ENCODE measurements at regions not wholly inside any gene's neighbourhood (a gene's known extent, or its start where the extent isn't known, plus 50 kb on each side); places are given as distances from the start of the nearest gene placed in this dataset.
"Not testable (repeated sequence)": the region's sequence is repeated elsewhere in the genome, so short reads cannot be mapped to it uniquely, and the experiment has no call there.

GRCh38 chr4:164252286-164252685 is 501.6 kb upstream of the SMIM31 start:
- WGBS, 2 donors, result 0% methylated on average over 1 of the region's 1 CpG
- Histone ChIP-seq H3K36me3 (replicated peaks in 1 of 2; ENCODE audit: insufficient read depth in 1 of 2, low read depth in 2 of 2) (no peaks in the 10 kb centered on the region), H3K4me3 (no peak overlapping the region), H3K9me3 (no peaks in the 10 kb centered on the region), H3K27me3 (no peaks in the 10 kb centered on the region), H3K27ac (no peak overlapping the region), H3K4me1 (no peaks in the 10 kb centered on the region)
- TF ChIP-seq CTCF (IDR thresholded peaks at IDR 0.05), result no peak
- no peak for TF ChIP-seq POLR2A (IDR thresholded peaks at IDR 0.05)
- intact Hi-C loops (cut with DNase I), result no loop called here
- DNase-seq, result no peak
- ATAC-seq, result no peak

- 51 to 53% methylated on average over 2 of the region's 2 CpGs for WGBS, 2 donors
These were observed 492.1 kb upstream of the SMIM31 start for GRCh38 chr4:164261831-164262230.

GRCh38 chr4:164262508-164262907 is 491.4 kb upstream of the SMIM31 start:
- H3K4me1 ChIP-seq; H3K4me3 ChIP-seq; DNase-seq; H3K27me3 ChIP-seq; H3K9me3 ChIP-seq; ATAC-seq; H3K27ac ChIP-seq; intact Hi-C loops (cut with DNase I); H3K36me3 ChIP-seq (replicated peaks in 1 of 2; ENCODE audit: insufficient read depth in 1 of 2, low read depth in 2 of 2): not testable (repeated sequence)
- 33 to 40% methylated on average over 1 of the region's 1 CpG for WGBS, 2 donors

More at GRCh38 chr4:164261831-164262230, 492.1 kb upstream of the SMIM31 start:
- H3K36me3 ChIP-seq (replicated peaks in 1 of 2; ENCODE audit: insufficient read depth in 1 of 2, low read depth in 2 of 2), result no peaks in the 10 kb centered on the region
- H3K4me1 ChIP-seq, result no peaks in the 10 kb centered on the region
- no peaks in the 10 kb centered on the region for H3K9me3 ChIP-seq
- H3K4me3 ChIP-seq, result no peak overlapping the region
- DNase-seq, result no peak
- TF ChIP-seq CTCF (IDR thresholded peaks at IDR 0.05), result no peak
- no peak for TF ChIP-seq POLR2A (IDR thresholded peaks at IDR 0.05)
- no peaks in the 10 kb centered on the region for H3K27me3 ChIP-seq
- intact Hi-C loops (cut with DNase I), result no loop called here
- H3K27ac ChIP-seq, result no peak overlapping the region
- no peak for ATAC-seq

- H3K27ac ChIP-seq; ATAC-seq; H3K9me3 ChIP-seq; H3K4me1 ChIP-seq; H3K4me3 ChIP-seq; DNase-seq; H3K36me3 ChIP-seq (replicated peaks in 1 of 2; ENCODE audit: insufficient read depth in 1 of 2, low read depth in 2 of 2); intact Hi-C loops (cut with DNase I); H3K27me3 ChIP-seq: not testable (repeated sequence)
- WGBS, 2 donors, result 19 to 36% methylated on average over 2 of the region's 2 CpGs
These were observed 476.5 kb upstream of the SMIM31 start for GRCh38 chr4:164277414-164277813.

- TF ChIP-seq POLR2A (IDR thresholded peaks at IDR 0.05) (no peak), CTCF (IDR thresholded peaks at IDR 0.05) (no peak)
- H3K27ac ChIP-seq, result no peak overlapping the region
- no peaks in the 10 kb centered on the region for H3K4me1 ChIP-seq
- H3K36me3 ChIP-seq (replicated peaks in 1 of 2; ENCODE audit: insufficient read depth in 1 of 2, low read depth in 2 of 2), result no peaks in the 10 kb centered on the region
- DNase-seq, result no peak
- ATAC-seq, result no peak
- 76 to 83% methylated on average over 6 of the region's 6 CpGs for WGBS, 2 donors
- H3K27me3 ChIP-seq, result no peaks in the 10 kb centered on the region
- no peak overlapping the region for H3K4me3 ChIP-seq
- no peaks in the 10 kb centered on the region for H3K9me3 ChIP-seq
- intact Hi-C loops (cut with DNase I), result no loop called here
These were observed 466.8 kb upstream of the SMIM31 start for GRCh38 chr4:164287173-164287572.

GRCh38 chr4:164288578-164288977 is 465.4 kb upstream of the SMIM31 start:
- no peaks in the 10 kb centered on the region for H3K27me3 ChIP-seq
- H3K36me3 ChIP-seq (replicated peaks in 1 of 2; ENCODE audit: insufficient read depth in 1 of 2, low read depth in 2 of 2), result no peaks in the 10 kb centered on the region
- no peaks in the 10 kb centered on the region for H3K4me1 ChIP-seq
- DNase-seq (no peak), ATAC-seq (no peak)
- TF ChIP-seq POLR2A (IDR thresholded peaks at IDR 0.05), result no peak
- TF ChIP-seq CTCF (IDR thresholded peaks at IDR 0.05), result no peak
- H3K27ac ChIP-seq, result no peak overlapping the region
- WGBS, 2 donors, result 41 to 46% methylated on average over 5 of the region's 5 CpGs
- intact Hi-C loops (cut with DNase I), result no loop called here
- no peak overlapping the region for H3K4me3 ChIP-seq
- no peaks in the 10 kb centered on the region for H3K9me3 ChIP-seq

Data from body of pancreas (tissue), 4 donors.